ENCODE measurements at regions not wholly inside any gene's neighbourhood (a gene's known extent, or its start where the extent isn't known, plus 50 kb on each side); places are given as distances from the start of the nearest gene placed in this dataset.
"Not testable (repeated sequence)": the region's sequence is repeated elsewhere in the genome, so short reads cannot be mapped to it uniquely, and the experiment has no call there.

- Mint-ChIP-seq H3K9me3 (ENCODE audit: low read depth) (no peaks in the 10 kb centered on the region), H3K27ac (no peak overlapping the region), H3K4me1 (ENCODE audit: low read depth) (peaks cover 3% of the 10 kb centered on the region), H3K36me3 (ENCODE audit: insufficient read depth) (no peaks in the 10 kb centered on the region), H3K4me3 (ENCODE audit: low read depth) (no peak overlapping the region), H3K27me3 (no peaks in the 10 kb centered on the region)
- TF ChIP-seq CTCF (IDR thresholded peaks at IDR 0.05; ENCODE audit: unreplicated experiment): no peak
- DNase-seq (ENCODE audit: low spot score, unreplicated experiment): no peak
These were observed 144.2 kb upstream of the LRRTM4 start for GRCh38 chr2:77666251-77666980.

GRCh38 chr2:77684543-77685319 is 162.6 kb upstream of the LRRTM4 start:
- H3K36me3 Mint-ChIP-seq (ENCODE audit: insufficient read depth); H3K4me3 Mint-ChIP-seq (ENCODE audit: low read depth); H3K9me3 Mint-ChIP-seq (ENCODE audit: low read depth); DNase-seq (ENCODE audit: low spot score, unreplicated experiment); H3K4me1 Mint-ChIP-seq (ENCODE audit: low read depth); H3K27ac Mint-ChIP-seq; H3K27me3 Mint-ChIP-seq: not testable (repeated sequence)

GRCh38 chr2:77712601-77713000 is 190.4 kb upstream of the LRRTM4 start:
- Mint-ChIP-seq H3K27ac (no peak overlapping the region), H3K4me3 (ENCODE audit: low read depth) (no peak overlapping the region), H3K27me3 (no peaks in the 10 kb centered on the region), H3K9me3 (ENCODE audit: low read depth) (no peaks in the 10 kb centered on the region), H3K4me1 (ENCODE audit: low read depth) (no peaks in the 10 kb centered on the region), H3K36me3 (ENCODE audit: insufficient read depth) (no peaks in the 10 kb centered on the region)
- DNase-seq (ENCODE audit: low spot score, unreplicated experiment): no peak
- no peak for TF ChIP-seq CTCF (IDR thresholded peaks at IDR 0.05; ENCODE audit: unreplicated experiment)

- Mint-ChIP-seq H3K27ac (no peak overlapping the region), H3K9me3 (ENCODE audit: low read depth) (no peaks in the 10 kb centered on the region), H3K36me3 (ENCODE audit: insufficient read depth) (no peaks in the 10 kb centered on the region), H3K27me3 (no peaks in the 10 kb centered on the region), H3K4me3 (ENCODE audit: low read depth) (no peak overlapping the region), H3K4me1 (ENCODE audit: low read depth) (no peaks in the 10 kb centered on the region)
- no peak for TF ChIP-seq CTCF (IDR thresholded peaks at IDR 0.05; ENCODE audit: unreplicated experiment)
- no peak for DNase-seq (ENCODE audit: low spot score, unreplicated experiment)
These were observed 191.2 kb upstream of the LRRTM4 start for GRCh38 chr2:77713412-77713811.

GRCh38 chr2:77720115-77720514 is 197.9 kb upstream of the LRRTM4 start:
- Mint-ChIP-seq H3K4me3 (ENCODE audit: low read depth) (no peak overlapping the region), H3K27me3 (no peaks in the 10 kb centered on the region), H3K36me3 (ENCODE audit: insufficient read depth) (no peaks in the 10 kb centered on the region), H3K4me1 (ENCODE audit: low read depth) (peaks cover 3% of the 10 kb centered on the region), H3K27ac (no peak overlapping the region), H3K9me3 (ENCODE audit: low read depth) (no peaks in the 10 kb centered on the region)
- TF ChIP-seq CTCF (IDR thresholded peaks at IDR 0.05; ENCODE audit: unreplicated experiment): no peak
- no peak for DNase-seq (ENCODE audit: low spot score, unreplicated experiment)
